SK-N-SH (cell line): ENCODE measurements at regions not wholly inside any gene's neighbourhood (a gene's known extent, or its start where the extent isn't known, plus 50 kb on each side); places are given as distances from the start of the nearest gene placed in this dataset.

Experiments
- CTCF ChIA-PET: fragments of 300-600, 350-600 bp; formaldehyde crosslinking; extraction: SDS; loops from one replicate; lab custom pipeline; 2021; lab: Yijun Ruan, JAX
- POLR2A ChIA-PET: fragments of 350-600 bp; sonication (Branson Sonifier 250); formaldehyde crosslinking; extraction: SDS; loops from one replicate; lab custom pipeline; 2020; ENCODE audit warnings: antibody characterized with exemption, inconsistent platforms; lab: Yijun Ruan, JAX
- DNase-seq: peaks from one replicate; pipeline ENCODE4 v3.0.0; 2012
- H2AFZ ChIP-seq: fragments of 200-600 bp; sonication (generic); 2 replicates; pipeline ENCODE4 v1.8.1; 2016; ENCODE audit warnings: antibody characterized with exemption, mild to moderate bottlenecking, low read depth
- H3F3A ChIP-seq: fragments of 200-600 bp; sonication (generic); replicated peaks from 2 replicates; pipeline ENCODE3; 2016; ENCODE audit warnings: antibody characterized with exemption, mild to moderate bottlenecking; ENCODE audit not compliant: insufficient read depth
- H3K27ac ChIP-seq, 2 experiments: fragments of 200-500 bp in 1 of 2; fragments of 200-600 bp in 1 of 2; sonication (Bioruptor generic) in 1 of 2; sonication (generic), shearing (Covaris generic) in 1 of 2; 2 replicates each; pipeline versions ENCODE4 v1.5.1 to v1.6.1; 2014 to 2016; ENCODE audit warnings: low read depth in 2 of 2, inconsistent platforms in 1 of 2, low read length in 1 of 2, mild to moderate bottlenecking in 1 of 2, mixed read lengths in 1 of 2
- H3K27me3 ChIP-seq: fragments of 200-600 bp; sonication (generic), shearing (Covaris generic); 2 replicates; pipeline ENCODE4 v1.6.1; 2016; ENCODE audit warnings: mixed run types; ENCODE audit not compliant: insufficient read depth
- H3K36me3 ChIP-seq, 2 experiments: fragments of 200-500 bp in 1 of 2; fragments of 200-600 bp in 1 of 2; sonication (Bioruptor generic) in 1 of 2; sonication (generic) in 1 of 2; replicated peaks in 1 of 2; 2 replicates each; pipeline versions ENCODE3 to v1.5.1; 2014 to 2016; ENCODE audit warnings: low read length in 1 of 2, mild to moderate bottlenecking in 1 of 2; ENCODE audit not compliant: insufficient read depth in 2 of 2, control insufficient read depth in 1 of 2
- H3K4me1 ChIP-seq, 2 experiments: fragments of 200-500 bp in 1 of 2; fragments of 200-600 bp in 1 of 2; sonication (Bioruptor generic) in 1 of 2; sonication (generic), shearing (Covaris generic) in 1 of 2; 2 replicates each; pipeline versions ENCODE4 v1.5.1 to v1.6.1; 2014 to 2016; ENCODE audit warnings: low read depth in 1 of 2, low read length in 1 of 2, mixed run types in 1 of 2; ENCODE audit not compliant: insufficient read depth in 2 of 2, control insufficient read depth in 1 of 2
- H3K4me2 ChIP-seq: fragments of 200-600 bp; sonication (generic), shearing (Covaris generic); 2 replicates; pipeline ENCODE4 v1.6.1; 2017; ENCODE audit warnings: mixed run types
- H3K4me3 ChIP-seq, 2 experiments: fragments of 200-500 bp in 1 of 2; fragments of 200-600 bp in 1 of 2; sonication (Bioruptor generic) in 1 of 2; sonication (generic), shearing (Covaris generic) in 1 of 2; 2 replicates each; pipeline versions ENCODE4 v1.5.1 to v1.8.1; 2014 to 2016; ENCODE audit warnings: low read depth in 2 of 2, inconsistent platforms in 1 of 2, low read length in 1 of 2, mild to moderate bottlenecking in 1 of 2, mixed read lengths in 1 of 2, moderate library complexity in 1 of 2
- H3K79me2 ChIP-seq: fragments of 200-600 bp; sonication (generic); 2 replicates; pipeline ENCODE4 v1.8.1; 2017; ENCODE audit warnings: mild to moderate bottlenecking; ENCODE audit not compliant: insufficient read depth
- H3K9ac ChIP-seq: fragments of 200-600 bp; sonication (generic); 2 replicates; pipeline ENCODE4 v1.6.1; 2017; ENCODE audit warnings: mixed run types
- H3K9me2 ChIP-seq: fragments of 200-600 bp; sonication (generic); 2 replicates; pipeline ENCODE4 v1.6.1; 2017; ENCODE audit warnings: mixed run types
- H3K9me3 ChIP-seq: fragments of 200-600 bp; sonication (generic); 2 replicates; pipeline ENCODE4 v1.6.1; 2017; ENCODE audit warnings: mixed run types, mild to moderate bottlenecking, moderate library complexity
- H4K20me1 ChIP-seq: fragments of 200-600 bp; sonication (generic); 2 replicates; pipeline ENCODE4 v1.6.1; 2017; ENCODE audit warnings: mild to moderate bottlenecking, mixed run types; ENCODE audit not compliant: insufficient read depth
- CHD2 ChIP-seq: fragments of 150-350 bp; IDR thresholded peaks from 2 replicates; pipeline ENCODE4 v1.6.1; 2018; ENCODE audit warnings: low read length; ENCODE audit not compliant: partially characterized antibody
- ELF1 ChIP-seq: IDR thresholded peaks from 2 replicates; pipeline ENCODE4 v1.4.0; 2012
- EP300 ChIP-seq, 2 experiments: IDR thresholded peaks; 2 replicates each; pipeline versions ENCODE4 v1.4.0 to v1.6.1; 2012; ENCODE audit warnings: borderline replicate concordance in 1 of 2, low read depth in 1 of 2, low read length in 1 of 2
- FOXJ3 ChIP-seq: sonication (generic); formaldehyde crosslinking; IDR thresholded peaks from 2 replicates; pipeline ENCODE4 v1.5.1; 2020; ENCODE audit warnings: mild to moderate bottlenecking, missing genetic modification reagents
- GABPA ChIP-seq: IDR thresholded peaks from 2 replicates; pipeline ENCODE4 v1.4.0; 2012; ENCODE audit warnings: low read depth, mild to moderate bottlenecking
- GATA2 ChIP-seq: sonication (generic); formaldehyde crosslinking; IDR thresholded peaks from 2 replicates; pipeline ENCODE4 v1.5.0; 2020; ENCODE audit warnings: mild to moderate bottlenecking, missing genetic modification reagents
- IRF3 ChIP-seq: fragments of 150-350 bp; IDR thresholded peaks from 2 replicates; pipeline ENCODE4 v1.6.1; 2016; ENCODE audit warnings: mild to moderate bottlenecking, low read depth, low read length
- MXI1 ChIP-seq: IDR thresholded peaks from 2 replicates; pipeline ENCODE4 v1.6.1; 2012; ENCODE audit warnings: mild to moderate bottlenecking, low read depth, low read length, improper control_type of control experiment
- POLR2AphosphoS5 ChIP-seq: IDR thresholded peaks from 2 replicates; pipeline ENCODE4 v1.6.1; 2012; ENCODE audit warnings: low read depth, low read length
- REST ChIP-seq: IDR thresholded peaks from 2 replicates; pipeline ENCODE4 v1.6.1; 2012; ENCODE audit warnings: mild to moderate bottlenecking, low read depth, low read length, moderate library complexity
- SIN3A ChIP-seq: IDR thresholded peaks from 2 replicates; pipeline ENCODE4 v1.6.1; 2012; ENCODE audit warnings: low read depth, mild to moderate bottlenecking, low read length, moderate library complexity, borderline replicate concordance
- TAF1 ChIP-seq: IDR thresholded peaks from 2 replicates; pipeline ENCODE4 v1.6.1; 2012; ENCODE audit warnings: low read depth, mild to moderate bottlenecking, low read length, moderate library complexity, borderline replicate concordance
- USF1 ChIP-seq: IDR thresholded peaks from 2 replicates; pipeline ENCODE4 v1.4.0; 2012; ENCODE audit warnings: low read depth, borderline replicate concordance
- ZBTB33 ChIP-seq: IDR thresholded peaks from 2 replicates; pipeline ENCODE4 v1.4.0; 2012; ENCODE audit warnings: low read depth, borderline replicate concordance
- WGBS: methylation state at CpG from one replicate; pipeline ENCODE4 v1.1.6; 2017; ENCODE audit warnings: low lambda C conversion rate; 5-methylcytosine and 5-hydroxymethylcytosine counted together

- ChIA-PET CTCF (no interaction called here), POLR2A (no interaction called here)
- Histone ChIP-seq H2AFZ (no peak overlapping the region), H3K4me1 (no peaks in the 10 kb centered on the region), H3K9ac (no peak overlapping the region), H3K9me2 (no peaks in the 10 kb centered on the region), H3K9me3 (no peaks in the 10 kb centered on the region), H3K4me2 (no peak overlapping the region), H3F3A (no peaks in the 10 kb centered on the region), H3K27ac (no peak overlapping the region), H3K79me2 (no peaks in the 10 kb centered on the region), H3K36me3 (no peaks in the 10 kb centered on the region), H4K20me1 (no peaks in the 10 kb centered on the region), H3K4me3 (no peak overlapping the region), H3K27me3 (no peaks in the 10 kb centered on the region)
- TF ChIP-seq FOXJ3 (CRISPR knock-in tag) (no peak), TAF1 (no peak), POLR2AphosphoS5 (no peak), ZBTB33 (no peak), USF1 (no peak), GATA2 (CRISPR knock-in tag) (no peak), SIN3A (no peak), IRF3 (no peak), GABPA (no peak), ELF1 (no peak), MXI1 (no peak), REST (no peak), EP300 (IDR thresholded peaks at IDR 0.05; ENCODE audit: borderline replicate concordance in 1 of 2, low read depth in 1 of 2, low read length in 1 of 2) (no peak), CHD2 (no peak)
- whole genome bisulfite sequencing = 27% methylated on average over 3 of the region's 3 CpGs
- no peak for DNase-seq
Observed at GRCh38 chr5:113823696-113824095, 310.2 kb downstream of the YTHDC2 start.
